Activated CD8-positive, alpha-beta memory T cell treated with anti-CD3 and anti-CD28 coated beads for 48 hours (primary cell): ENCODE measurements at regions not wholly inside any gene's neighbourhood (a gene's known extent, or its start where the extent isn't known, plus 50 kb on each side); places are given as distances from the start of the nearest gene placed in this dataset.

Source experiments
- DNase-seq, 3 experiments: peaks; one replicate each; pipeline ENCODE4 v3.0.0-alpha.2; 2020; ENCODE audit warnings: low read depth in 2 of 3, low spot score in 2 of 3

DNA sequence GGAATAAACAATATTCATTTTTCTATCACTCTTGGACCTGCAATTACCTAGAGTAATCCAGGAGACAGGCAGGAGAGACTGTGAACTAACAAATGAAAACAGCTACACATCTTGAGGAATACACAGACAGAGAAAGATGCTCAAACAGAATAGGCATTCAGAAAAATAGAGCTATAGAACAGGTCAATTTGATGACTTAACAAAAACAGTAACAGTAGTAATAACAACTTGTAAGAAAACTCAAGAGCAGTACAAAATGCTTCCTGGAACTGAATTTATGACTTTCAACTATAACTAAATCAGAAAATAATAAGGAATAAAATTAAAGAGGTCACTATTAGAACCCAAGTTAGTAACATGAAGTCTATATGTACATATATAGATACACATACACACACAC lies 579.3 kb downstream of the TLR4 start:
- DNase-seq: no peak

DNA sequence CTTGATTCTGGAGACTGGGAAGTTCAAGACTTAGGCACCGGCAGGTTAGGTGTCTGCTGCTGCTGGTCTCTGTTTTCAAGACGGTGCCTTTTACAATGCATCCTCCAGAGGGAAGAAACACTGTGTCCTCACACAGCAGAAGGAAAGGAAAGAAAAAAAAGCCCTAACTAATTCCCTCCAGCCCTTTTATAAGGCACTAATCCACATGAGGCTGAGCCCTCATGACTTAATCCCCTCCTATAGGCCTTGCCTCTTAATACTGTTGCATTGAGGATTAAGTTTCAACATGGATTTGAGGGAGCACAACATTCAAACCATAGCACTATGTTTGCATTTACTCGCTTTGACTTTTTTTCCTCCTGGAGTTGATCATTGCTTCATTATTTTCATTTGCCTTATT lies 585.9 kb downstream of the TLR4 start:
- DNase-seq: no peak

DNA sequence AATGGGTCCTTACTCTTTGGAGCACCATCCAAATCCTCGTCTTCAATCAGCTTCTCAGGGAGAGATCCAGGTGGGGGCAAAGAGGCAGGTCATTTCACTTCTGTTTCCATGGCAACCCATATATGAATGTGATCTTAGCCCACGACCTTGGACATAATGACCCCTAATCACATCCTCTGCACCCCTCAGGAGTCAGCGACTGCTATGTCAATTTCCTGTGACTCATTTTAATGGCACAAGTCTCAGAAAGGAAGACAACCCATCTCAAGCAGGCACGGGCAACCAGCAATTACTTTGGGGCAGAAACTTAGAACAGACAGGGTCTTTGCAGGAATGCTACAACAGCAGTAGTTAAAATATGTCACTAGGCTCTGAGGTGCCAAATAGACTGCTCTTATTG lies 591.2 kb downstream of the TLR4 start:
- DNase-seq: no peak

DNA sequence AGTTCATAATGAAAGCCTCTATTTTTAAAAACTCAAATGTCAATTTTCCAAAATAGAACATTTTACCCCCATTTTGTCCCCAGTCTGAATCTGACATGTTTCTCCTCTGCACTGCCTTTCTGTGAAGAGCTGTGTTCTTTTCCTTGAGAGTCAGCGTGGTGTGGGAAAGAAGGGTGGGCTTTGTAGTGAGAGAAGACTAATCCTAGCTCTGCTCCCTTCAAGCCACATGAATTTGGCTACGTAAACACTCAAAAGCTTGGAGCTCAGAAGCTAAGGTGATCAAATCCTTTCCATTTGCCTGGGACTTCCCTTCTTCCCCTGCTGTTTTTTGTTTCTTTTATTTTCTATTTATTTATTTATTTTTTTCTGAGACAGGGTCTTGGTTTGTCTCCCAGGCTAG lies 598.5 kb downstream of the TLR4 start:
- DNase-seq: no peak

DNA sequence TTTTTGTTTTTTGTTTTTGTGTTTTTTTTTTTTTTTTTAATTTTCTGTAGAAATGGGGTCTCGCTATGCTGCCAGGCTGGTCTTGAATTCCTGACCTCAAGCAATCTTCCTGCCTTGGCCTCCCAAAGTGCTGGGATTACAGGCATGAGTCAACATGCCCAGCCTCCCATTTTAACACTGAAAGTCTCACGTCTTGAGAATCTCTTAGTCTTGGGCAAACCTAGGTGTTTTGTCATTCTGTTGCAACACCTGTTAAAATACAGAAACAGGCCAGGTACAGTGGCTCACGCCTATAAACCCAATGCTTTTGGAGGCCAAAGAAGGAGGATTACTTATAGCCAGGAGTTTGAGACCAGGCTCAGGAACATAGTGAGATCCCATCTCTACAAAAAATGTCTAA lies 599.0 kb downstream of the TLR4 start:
- no peak for DNase-seq

DNA sequence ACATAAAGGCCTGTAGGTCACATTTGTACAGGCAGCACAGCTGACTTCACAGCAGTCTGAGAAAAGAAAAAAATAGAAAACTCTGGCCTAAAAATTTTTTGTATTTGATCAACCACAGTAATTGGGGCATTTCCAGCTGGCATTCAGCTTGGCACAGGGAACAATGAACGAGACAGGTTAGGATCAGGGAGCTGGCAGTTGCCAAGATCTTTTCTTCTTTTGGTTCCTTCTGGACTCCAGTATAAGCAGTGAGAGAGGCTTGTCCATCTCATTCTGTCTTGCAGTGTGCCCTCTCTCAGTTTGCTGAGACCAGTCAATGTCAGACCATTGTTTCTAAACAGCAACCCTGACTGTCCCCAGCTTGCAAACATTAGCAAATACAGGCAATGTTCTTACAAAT lies 601.1 kb downstream of the TLR4 start:
- no peak for DNase-seq

DNA sequence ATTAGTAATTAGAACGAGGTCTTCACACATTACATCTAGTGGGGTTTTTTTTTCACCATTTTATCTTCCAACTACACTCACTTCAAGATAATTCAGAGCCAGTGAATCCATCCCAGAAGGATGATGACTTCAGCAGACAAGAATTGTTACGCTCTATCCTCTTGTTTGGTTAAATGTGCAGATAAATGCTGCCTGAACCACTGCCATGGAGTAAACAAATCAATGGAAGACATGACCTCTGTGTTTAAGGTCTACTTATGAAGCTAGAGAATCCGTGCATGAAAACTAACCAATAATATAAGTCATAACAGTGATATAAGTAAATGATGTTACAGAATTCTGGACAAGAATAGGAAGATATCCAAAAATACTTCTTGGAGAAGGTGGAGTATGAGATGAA lies 602.6 kb downstream of the TLR4 start:
- no peak for DNase-seq

DNA sequence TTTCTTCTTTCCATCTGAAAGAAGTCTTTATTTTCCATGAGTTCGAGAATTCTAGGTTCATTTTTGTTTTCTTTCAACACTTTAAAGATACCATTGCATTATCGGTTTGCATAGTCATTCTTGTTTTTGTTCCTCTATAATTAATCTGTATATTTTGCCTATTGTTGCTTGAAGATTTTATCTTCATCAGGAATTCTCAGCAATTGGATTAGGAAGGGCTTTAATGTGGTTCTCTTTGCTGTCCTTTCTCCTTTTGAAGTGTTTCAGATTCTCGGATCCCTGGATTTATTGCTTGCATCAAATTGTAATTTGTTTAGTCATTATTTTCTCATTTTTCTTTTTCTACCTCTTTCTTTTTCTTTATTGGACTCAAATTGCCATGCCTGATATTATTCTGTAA lies 609.8 kb downstream of the TLR4 start:
- DNase-seq: no peak

DNA sequence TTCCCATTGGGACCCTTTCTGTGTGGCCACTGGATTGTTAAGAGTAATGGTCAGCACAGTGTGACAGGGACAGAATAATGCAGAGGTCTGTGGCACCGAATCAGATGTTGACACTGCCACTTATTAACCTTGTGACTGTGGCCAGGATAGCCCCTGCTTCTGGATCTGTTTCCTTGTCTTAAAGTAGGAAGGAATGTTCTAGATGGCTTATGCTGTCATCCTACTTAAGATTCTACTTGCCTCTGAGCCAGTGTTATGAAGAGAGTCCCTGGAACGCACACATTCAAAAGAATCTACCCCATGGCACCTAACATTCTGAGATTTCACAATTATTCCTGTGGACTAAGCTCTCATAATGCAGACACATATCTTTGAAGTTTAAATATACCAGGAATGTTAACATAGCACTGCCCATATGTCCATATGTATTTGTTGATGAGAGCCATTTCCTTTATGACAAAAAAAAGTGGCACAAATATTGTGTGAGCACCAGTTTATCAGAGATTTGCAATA lies 612.7 kb downstream of the TLR4 start:
- no peak for DNase-seq

DNA sequence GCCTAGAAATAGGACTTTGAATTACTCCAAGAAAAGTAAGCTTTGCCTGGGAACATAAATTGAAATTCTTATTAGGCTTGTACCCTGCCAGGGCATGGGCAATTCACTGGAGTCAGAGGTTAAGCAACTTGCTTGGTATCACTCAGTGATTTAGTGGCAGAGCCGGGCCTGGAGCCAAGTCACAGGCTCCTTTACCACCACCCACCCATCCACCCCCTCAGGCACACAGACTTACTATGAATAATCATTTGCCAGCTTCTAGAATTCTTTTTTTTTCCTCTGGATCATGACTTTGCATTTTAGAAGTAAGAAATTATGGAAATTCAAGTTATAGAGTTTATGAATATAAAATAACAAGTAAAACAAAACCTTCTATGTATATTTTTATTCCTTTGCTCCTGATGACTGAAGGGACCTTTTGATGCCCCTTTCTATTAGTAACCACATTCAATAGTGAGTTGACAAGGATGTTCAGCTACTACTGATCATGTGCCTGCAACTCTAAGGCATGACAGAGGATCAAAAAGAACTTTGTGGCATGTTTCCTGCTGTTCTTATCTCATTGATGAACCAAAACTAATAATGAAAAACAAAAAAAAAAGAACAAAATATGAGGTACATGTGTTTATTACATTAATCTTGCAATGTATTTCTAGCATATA lies 614.7 kb downstream of the TLR4 start:
- DNase-seq: no peak

DNA sequence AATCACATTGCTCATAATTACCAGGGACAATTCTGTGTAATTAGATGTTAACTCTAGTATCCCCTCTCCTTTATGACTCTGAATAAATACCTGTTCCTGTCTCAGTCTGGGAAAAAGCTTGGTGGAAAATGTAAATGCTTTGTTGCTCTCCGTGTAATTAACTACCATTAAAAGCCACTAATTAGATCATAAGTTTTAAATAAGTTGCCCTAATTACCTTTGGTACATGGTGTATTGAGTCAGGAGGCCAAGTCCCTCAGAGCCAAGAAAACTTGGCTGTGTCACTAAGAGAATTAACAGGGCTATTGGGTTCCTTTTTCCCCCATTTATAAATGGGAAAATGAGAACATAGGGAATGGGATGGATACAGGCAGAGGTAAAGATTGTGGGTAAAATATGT lies 617.6 kb downstream of the TLR4 start:
- DNase-seq: no peak

DNA sequence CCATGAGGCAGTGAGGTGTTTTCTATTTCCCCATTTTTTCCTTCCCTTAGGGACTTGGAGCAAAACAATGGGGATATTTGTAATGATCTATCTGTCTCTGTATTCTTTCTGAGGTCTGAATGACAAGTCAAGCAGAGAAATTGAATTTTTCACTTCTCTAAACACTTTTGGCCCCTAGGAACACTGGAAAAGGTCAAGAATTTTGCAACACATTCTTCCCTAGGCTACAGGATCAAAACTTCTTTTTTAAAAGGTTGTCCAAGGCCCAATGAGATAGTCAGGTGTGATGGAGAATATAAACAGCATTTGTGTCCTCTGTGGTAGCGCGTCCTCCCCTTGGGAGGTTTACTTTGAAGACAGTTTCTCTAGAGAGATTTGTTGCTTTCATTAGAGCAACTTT lies 620.5 kb downstream of the TLR4 start:
- DNase-seq: no peak

DNA sequence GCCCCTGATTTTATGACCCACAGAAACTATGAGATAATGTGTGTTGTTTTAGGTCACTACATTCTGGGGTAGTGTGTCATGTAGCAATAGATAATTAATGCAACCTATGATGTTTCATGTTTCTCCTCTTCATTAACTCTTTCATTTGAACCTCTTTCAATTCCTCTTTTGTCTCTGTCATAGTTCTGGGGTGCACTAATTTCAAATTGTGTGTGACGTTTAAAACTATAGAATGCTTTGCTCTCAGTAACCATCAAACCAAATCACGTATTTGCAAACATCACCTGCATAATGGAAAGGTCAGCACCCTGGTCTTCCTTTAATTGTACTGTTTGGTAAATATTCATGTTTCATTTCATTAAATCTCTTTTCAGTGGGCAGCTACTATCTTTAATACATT lies 621.6 kb downstream of the TLR4 start:
- no peak for DNase-seq

DNA sequence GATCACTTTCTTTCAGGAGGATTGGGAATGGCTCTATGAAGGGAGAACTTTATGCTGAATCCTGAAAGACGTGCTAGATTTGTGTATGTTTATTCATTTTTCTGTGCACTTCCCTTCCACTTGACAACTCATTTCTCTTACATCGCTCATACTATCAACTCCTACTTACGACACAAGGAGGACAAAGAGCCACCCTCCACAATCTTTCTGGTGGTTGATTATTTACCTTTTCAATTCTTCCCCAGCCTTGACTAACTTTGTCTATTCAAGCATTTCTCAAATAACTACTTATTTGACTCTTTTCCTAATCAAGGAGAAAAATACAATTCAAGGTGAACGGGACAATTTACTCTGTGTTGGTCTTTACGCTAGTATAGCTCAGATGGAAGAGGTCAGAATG lies 622.1 kb downstream of the TLR4 start:
- DNase-seq: no peak

DNA sequence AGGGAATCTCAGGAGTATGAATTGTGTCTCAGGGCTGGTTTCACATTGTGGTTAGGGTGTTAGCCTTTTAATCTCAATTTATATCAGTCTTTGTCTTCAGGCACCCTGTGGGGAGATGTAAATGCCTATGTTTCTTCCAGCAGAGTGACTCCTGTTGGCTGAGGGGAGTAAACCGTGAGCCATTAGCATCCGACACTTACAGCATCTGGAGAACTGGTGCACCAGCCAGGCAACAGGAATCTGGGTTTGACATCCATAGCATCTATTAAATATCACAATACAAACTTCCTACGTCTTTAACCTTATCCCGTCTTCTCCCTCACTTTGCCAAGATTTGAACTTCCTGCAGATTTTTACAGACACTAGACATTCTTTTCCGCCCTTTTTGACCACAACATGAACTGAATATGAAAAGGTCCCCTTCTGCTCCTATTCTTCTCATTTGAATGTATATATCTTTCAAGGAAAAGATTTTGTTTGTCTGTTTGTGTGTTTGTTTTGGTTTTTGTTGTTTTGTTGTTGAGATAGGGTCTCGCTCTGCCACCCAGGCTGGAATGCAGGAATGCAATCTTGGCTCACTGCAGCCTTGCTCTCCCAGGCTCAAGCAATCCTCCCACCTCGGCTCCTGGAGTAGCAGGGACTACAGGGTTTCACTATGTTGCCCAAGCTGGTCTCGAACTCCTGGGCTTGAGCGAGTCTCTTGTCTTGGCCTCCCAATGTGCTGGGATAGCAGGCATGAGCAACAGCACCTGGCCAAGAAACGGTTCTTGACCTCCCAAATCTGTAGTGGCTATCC lies 626.2 kb downstream of the TLR4 start:
- DNase-seq: no peak

DNA sequence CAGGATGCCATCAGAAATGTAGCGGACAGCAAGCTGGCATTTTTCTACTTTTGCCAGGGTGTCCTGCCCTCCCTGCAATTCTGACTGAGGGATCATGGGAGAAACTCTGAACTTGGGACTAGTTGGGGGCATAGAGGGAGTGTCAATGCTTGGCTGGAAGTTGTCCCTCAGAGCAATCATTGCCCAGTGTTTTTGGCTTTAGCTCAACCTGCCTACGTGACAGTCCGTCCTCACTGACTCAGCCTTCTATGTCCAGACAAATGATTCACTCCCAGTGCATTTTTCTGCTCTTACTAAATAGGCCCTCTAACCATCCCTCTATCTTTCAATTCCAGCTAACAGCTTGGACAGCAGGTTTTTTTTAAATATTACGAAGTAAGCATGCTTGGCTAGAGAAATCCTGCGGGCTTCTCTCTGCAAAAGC lies 627.4 kb downstream of the TLR4 start:
- no peak for DNase-seq

DNA sequence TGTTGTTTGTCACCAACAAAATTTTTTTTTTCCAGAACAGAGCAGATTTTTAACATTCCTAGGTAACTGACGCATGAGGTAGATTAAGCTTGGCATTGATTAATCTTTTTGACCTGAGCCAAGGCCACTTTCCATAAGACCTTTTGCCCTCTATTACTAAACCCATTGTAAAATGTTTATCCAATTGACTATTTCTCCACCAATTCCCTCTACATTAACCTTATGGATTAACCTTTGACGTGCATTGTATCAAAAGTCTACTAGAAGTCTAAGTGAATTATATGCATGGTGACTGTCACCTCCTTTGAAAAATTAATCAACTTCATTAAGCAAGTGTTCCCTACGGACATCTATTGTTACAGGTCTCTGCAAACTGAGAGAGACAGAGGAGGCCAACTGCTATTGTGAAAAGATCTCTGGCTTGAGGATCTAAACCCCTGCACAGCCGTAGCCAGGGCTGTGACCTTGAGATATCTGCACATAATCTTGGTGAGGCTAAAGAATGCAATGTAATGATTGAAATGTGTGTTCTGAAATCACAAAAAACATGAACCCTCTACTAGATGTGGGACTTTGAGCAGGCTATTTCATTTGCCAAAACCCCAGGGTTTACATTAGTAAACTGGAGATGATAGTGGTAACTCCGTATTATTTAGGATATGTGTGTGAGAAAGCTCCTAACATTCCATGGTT lies 632.2 kb downstream of the TLR4 start:
- DNase-seq: no peak

DNA sequence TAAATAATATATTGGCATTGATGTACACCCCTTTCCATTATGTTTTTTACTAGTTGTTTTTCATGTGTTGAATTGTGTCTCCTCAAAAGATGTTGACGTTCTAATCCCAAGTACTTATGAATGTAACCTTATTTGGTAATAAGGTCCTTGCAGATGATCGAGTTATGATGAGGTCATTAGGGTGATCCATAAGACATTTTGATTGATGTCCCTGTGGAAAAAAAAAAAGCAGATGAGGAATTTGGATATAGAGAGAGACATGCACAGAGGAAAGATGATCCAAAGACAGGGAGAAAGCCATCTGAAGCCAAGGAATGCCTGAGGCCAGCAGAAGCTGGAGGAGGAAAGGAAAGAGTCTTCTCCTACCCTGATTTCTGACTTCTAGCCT lies 632.7 kb downstream of the TLR4 start:
- no peak for DNase-seq

DNA sequence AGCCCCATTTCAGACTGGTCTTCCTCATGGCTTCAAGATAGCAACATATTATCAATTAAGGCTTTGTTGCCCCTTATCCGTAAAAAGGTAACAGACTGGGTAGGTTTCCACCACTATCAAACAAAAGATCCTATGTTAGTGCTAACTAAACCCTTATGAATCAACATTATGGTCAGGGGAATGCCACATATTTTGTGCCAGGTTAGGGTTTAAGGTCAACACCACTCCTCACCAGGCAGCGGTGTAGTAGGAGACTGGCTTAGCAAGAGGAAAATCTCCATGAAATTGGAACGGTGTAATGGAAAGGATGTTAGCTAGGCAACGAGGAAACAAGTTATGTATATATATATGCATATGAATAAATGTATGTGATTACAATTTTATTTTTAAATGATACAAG lies 655.8 kb downstream of the TLR4 start:
- DNase-seq: no peak

DNA sequence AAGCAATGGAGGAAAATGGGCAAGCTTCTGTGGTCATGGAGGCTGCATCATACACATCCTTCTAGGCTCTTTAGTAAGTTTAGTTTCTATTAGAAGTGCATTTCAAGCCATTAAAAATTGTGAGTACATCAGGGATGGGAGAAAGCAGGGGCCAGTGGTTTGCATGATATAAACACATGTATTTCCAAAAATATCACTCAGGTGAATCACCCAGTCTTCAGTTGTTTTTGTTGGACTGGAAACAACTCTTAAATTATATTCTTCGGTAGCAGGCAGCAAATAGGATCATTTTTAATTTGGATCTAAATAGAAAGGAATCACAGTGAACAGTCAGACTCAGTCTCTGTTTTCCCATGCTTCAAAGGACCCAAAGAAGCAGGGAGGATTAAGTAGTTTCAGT lies 657.9 kb downstream of the TLR4 start:
- DNase-seq: no peak

DNA sequence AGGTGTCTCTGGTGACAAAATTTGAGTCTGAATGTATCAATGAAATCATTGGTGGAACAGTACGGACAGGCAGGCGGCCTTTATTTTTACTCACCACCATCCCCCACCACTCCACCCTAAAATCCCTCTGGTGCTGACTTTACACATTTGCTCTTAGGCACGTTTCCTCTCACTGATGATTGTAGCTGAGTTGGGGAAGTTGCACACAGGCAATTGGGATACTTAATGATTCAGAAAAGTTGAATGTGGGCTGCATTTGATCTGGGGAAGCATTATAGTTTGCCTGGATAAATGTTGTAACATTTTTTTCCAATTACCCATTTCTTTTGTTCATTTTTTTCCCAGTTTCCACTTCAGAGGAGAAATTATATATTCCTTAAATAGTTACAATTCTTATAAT lies 658.4 kb downstream of the TLR4 start:
- no peak for DNase-seq
